ENCODE measurements at regions not wholly inside any gene's neighbourhood (a gene's known extent, or its start where the extent isn't known, plus 50 kb on each side); places are given as distances from the start of the nearest gene placed in this dataset.

- DNase-seq, result no peak
- no peak overlapping the region for H3K4me3 ChIP-seq (ENCODE audit: low read length in 2 of 2)
- H3K36me3 ChIP-seq (ENCODE audit: insufficient read depth, low read length), result no peaks in the 10 kb centered on the region
- no peaks in the 10 kb centered on the region for H3K9me3 ChIP-seq (ENCODE audit: control insufficient read depth in 1 of 2, low read length in 2 of 2)
- no peak overlapping the region for H3K27ac Mint-ChIP-seq
- CTCF ChIA-PET (ENCODE audit: partially characterized antibody), result no interaction called here
- H3K4me1 ChIP-seq (ENCODE audit: insufficient read depth, low read length), result no peaks in the 10 kb centered on the region
- POLR2A ChIA-PET (ENCODE audit: partially characterized antibody), result no interaction called here
- H3K9me3 Mint-ChIP-seq, result peaks cover 0 to 2% (median 0%) of the 10 kb centered on the region in 8 donors
- H3K4me1 Mint-ChIP-seq, result no peaks in the 10 kb centered on the region
- H3K36me3 Mint-ChIP-seq, result no peaks in the 10 kb centered on the region
- H3K27me3 Mint-ChIP-seq, result peaks cover 0 to 4% of the 10 kb centered on the region in 2 donors
- no peaks in the 10 kb centered on the region for H3K27me3 ChIP-seq (ENCODE audit: insufficient read depth, low read length)
- intact Hi-C loops (cut with micrococcal nuclease), result no loop called here
- H3K27ac ChIP-seq (ENCODE audit: low read depth, low read length), result no peak overlapping the region
- H3K4me3 Mint-ChIP-seq, result no peak overlapping the region
Observed at GRCh38 chr1:78359666-78360065, 131.1 kb upstream of the PTGFR start.

- ChIA-PET CTCF (ENCODE audit: partially characterized antibody) (no interaction called here), POLR2A (ENCODE audit: partially characterized antibody) (no interaction called here)
- no peak overlapping the region for H3K27ac ChIP-seq (ENCODE audit: low read depth, low read length)
- Mint-ChIP-seq H3K4me3 (no peak overlapping the region), H3K9me3 (peaks cover 0 to 2% (median 0%) of the 10 kb centered on the region in 8 donors), H3K36me3 (no peaks in the 10 kb centered on the region), H3K4me1 (no peaks in the 10 kb centered on the region), H3K27me3 (peaks cover 0 to 4% of the 10 kb centered on the region in 2 donors), H3K27ac (no peak overlapping the region)
- no peak overlapping the region for H3K4me3 ChIP-seq (ENCODE audit: low read length in 2 of 2)
- H3K9me3 ChIP-seq (ENCODE audit: control insufficient read depth in 1 of 2, low read length in 2 of 2), result no peaks in the 10 kb centered on the region
- no peaks in the 10 kb centered on the region for H3K4me1 ChIP-seq (ENCODE audit: insufficient read depth, low read length)
- no peaks in the 10 kb centered on the region for H3K36me3 ChIP-seq (ENCODE audit: insufficient read depth, low read length)
- H3K27me3 ChIP-seq (ENCODE audit: insufficient read depth, low read length), result no peaks in the 10 kb centered on the region
- no peak for DNase-seq
- intact Hi-C loops (cut with micrococcal nuclease), result no loop called here
Observed at GRCh38 chr1:78360584-78360983, 130.2 kb upstream of the PTGFR start.

DNA sequence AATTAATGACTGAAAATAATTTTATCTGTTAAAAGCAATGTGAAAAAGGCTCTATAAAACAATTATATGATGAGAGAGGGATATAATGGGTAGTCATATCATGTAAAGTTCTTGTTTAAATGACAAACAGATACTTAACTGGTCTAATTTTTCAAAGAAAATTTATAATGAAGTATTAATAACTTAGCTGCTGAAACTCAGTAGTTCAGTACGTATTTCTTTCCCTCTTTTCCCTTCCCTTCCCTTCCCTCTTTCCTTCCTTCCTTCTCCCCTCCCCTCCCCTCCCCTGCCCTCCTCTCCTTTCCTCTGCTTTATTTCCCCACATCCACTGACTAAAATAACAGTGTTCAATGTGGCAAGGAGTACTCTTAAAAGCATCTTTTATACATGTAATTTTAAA, 123.1 kb upstream of the PTGFR start:
- H3K9me3 Mint-ChIP-seq, result peaks cover 0 to 2% (median 0%) of the 10 kb centered on the region in 8 donors
- H3K4me1 ChIP-seq (ENCODE audit: insufficient read depth, low read length), result no peaks in the 10 kb centered on the region
- no peak overlapping the region for H3K4me3 ChIP-seq (ENCODE audit: low read length in 2 of 2)
- no peaks in the 10 kb centered on the region for H3K9me3 ChIP-seq (ENCODE audit: control insufficient read depth in 1 of 2, low read length in 2 of 2)
- H3K27ac Mint-ChIP-seq, result no peak overlapping the region
- H3K36me3 ChIP-seq (ENCODE audit: insufficient read depth, low read length), result no peaks in the 10 kb centered on the region
- DNase-seq, result no peak
- H3K27me3 ChIP-seq (ENCODE audit: insufficient read depth, low read length), result no peaks in the 10 kb centered on the region
- H3K36me3 Mint-ChIP-seq, result no peaks in the 10 kb centered on the region
- POLR2A ChIA-PET (ENCODE audit: partially characterized antibody), result no interaction called here
- H3K4me1 Mint-ChIP-seq, result no peaks in the 10 kb centered on the region
- peaks cover 0 to 3% of the 10 kb centered on the region in 2 donors for H3K27me3 Mint-ChIP-seq
- intact Hi-C loops (cut with micrococcal nuclease), result no loop called here
- no peak overlapping the region for H3K27ac ChIP-seq (ENCODE audit: low read depth, low read length)
- CTCF ChIA-PET (ENCODE audit: partially characterized antibody), result no interaction called here
- no peak overlapping the region for H3K4me3 Mint-ChIP-seq

DNA sequence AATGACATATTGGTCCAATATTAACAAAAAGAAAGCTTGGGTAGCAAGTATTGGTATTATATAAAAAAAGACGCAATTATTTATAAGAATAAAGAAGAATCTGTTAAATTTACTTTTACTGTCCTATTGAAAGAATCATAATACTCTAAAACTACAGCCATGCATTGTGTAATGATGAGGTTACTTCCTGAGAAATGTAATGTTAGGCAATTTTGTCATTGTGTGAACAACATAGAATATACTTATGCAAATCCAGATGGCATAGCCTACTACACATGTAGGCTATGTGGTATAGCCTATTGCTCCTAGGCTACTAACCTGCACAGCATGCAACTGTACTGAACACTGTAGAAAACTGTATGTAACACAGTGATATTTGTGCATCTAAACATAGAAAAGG, 121.2 kb upstream of the PTGFR start:
- Histone ChIP-seq H3K4me1 (ENCODE audit: insufficient read depth, low read length) (no peaks in the 10 kb centered on the region), H3K27ac (ENCODE audit: low read depth, low read length) (no peak overlapping the region), H3K36me3 (ENCODE audit: insufficient read depth, low read length) (no peaks in the 10 kb centered on the region), H3K4me3 (ENCODE audit: low read length in 2 of 2) (no peak overlapping the region), H3K27me3 (ENCODE audit: insufficient read depth, low read length) (no peaks in the 10 kb centered on the region), H3K9me3 (ENCODE audit: control insufficient read depth in 1 of 2, low read length in 2 of 2) (no peaks in the 10 kb centered on the region)
- H3K4me3 Mint-ChIP-seq, result no peak overlapping the region
- peaks cover 0 to 3% of the 10 kb centered on the region in 2 donors for H3K27me3 Mint-ChIP-seq
- no peaks in the 10 kb centered on the region for H3K4me1 Mint-ChIP-seq
- ChIA-PET CTCF (ENCODE audit: partially characterized antibody) (no interaction called here), POLR2A (ENCODE audit: partially characterized antibody) (no interaction called here)
- peaks cover 0 to 2% (median 0%) of the 10 kb centered on the region in 8 donors for H3K9me3 Mint-ChIP-seq
- no peaks in the 10 kb centered on the region for H3K36me3 Mint-ChIP-seq
- no peak for DNase-seq
- H3K27ac Mint-ChIP-seq, result no peak overlapping the region
- intact Hi-C loops (cut with micrococcal nuclease), result no loop called here

- no peaks in the 10 kb centered on the region for H3K4me1 ChIP-seq (ENCODE audit: insufficient read depth, low read length)
- no peaks in the 10 kb centered on the region for H3K36me3 ChIP-seq (ENCODE audit: insufficient read depth, low read length)
- H3K4me3 ChIP-seq (ENCODE audit: low read length in 2 of 2), result no peak overlapping the region
- H3K9me3 ChIP-seq (ENCODE audit: control insufficient read depth in 1 of 2, low read length in 2 of 2), result no peaks in the 10 kb centered on the region
- Mint-ChIP-seq H3K4me3 (no peak overlapping the region), H3K27ac (no peak overlapping the region), H3K4me1 (no peaks in the 10 kb centered on the region), H3K27me3 (peaks cover 0 to 3% of the 10 kb centered on the region in 2 donors), H3K9me3 (peaks cover 0 to 2% (median 0%) of the 10 kb centered on the region in 8 donors), H3K36me3 (no peaks in the 10 kb centered on the region)
- H3K27ac ChIP-seq (ENCODE audit: low read depth, low read length), result no peak overlapping the region
- intact Hi-C loops (cut with micrococcal nuclease), result no loop called here
- no peaks in the 10 kb centered on the region for H3K27me3 ChIP-seq (ENCODE audit: insufficient read depth, low read length)
- DNase-seq, result no peak
- ChIA-PET CTCF (ENCODE audit: partially characterized antibody) (no interaction called here), POLR2A (ENCODE audit: partially characterized antibody) (no interaction called here)
Observed at GRCh38 chr1:78370356-78370755, 120.4 kb upstream of the PTGFR start.

DNA sequence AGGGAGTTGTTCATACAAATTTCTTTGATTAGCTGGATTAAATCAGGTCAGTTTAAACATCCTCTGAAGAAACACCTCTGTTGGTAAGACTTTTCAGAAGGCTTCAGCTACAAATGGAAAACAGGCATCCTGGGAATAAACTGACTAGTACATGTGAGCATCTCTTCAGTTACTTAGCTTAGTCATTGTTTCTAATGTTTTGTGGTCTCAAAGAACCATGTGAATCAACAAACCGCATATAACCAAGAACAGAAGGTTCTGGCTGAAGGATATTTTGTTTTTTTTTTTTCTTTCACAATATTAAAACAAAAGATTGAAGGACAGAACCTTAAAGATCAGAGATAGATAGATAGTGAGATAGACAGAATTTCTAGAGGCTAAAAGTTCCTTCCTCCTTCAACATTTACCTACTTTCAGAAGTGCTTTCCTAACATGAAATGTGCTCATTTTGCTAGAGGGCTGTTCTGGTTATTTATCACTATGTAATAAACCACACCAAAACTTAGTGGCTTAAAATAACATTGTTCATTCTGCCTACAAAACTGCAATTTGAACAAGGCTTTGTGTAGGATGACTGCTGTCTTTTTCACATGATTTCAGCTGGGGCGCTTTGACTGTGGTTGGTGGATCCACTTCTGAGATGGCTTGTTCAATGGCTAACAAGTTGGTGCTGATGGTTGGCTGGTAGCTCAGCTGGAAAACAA, 119.8 kb upstream of the PTGFR start:
- Mint-ChIP-seq H3K4me3 (no peak overlapping the region), H3K9me3 (peaks cover 0 to 2% (median 0%) of the 10 kb centered on the region in 8 donors), H3K27me3 (peaks cover 0 to 3% of the 10 kb centered on the region in 2 donors), H3K27ac (no peak overlapping the region), H3K36me3 (no peaks in the 10 kb centered on the region), H3K4me1 (no peaks in the 10 kb centered on the region)
- ChIA-PET CTCF (ENCODE audit: partially characterized antibody) (no interaction called here), POLR2A (ENCODE audit: partially characterized antibody) (no interaction called here)
- no peaks in the 10 kb centered on the region for H3K9me3 ChIP-seq (ENCODE audit: control insufficient read depth in 1 of 2, low read length in 2 of 2)
- DNase-seq, result no peak
- no peak overlapping the region for H3K4me3 ChIP-seq (ENCODE audit: low read length in 2 of 2)
- intact Hi-C loops (cut with micrococcal nuclease), result no loop called here
- no peaks in the 10 kb centered on the region for H3K36me3 ChIP-seq (ENCODE audit: insufficient read depth, low read length)
- H3K4me1 ChIP-seq (ENCODE audit: insufficient read depth, low read length), result no peaks in the 10 kb centered on the region
- H3K27me3 ChIP-seq (ENCODE audit: insufficient read depth, low read length), result no peaks in the 10 kb centered on the region
- no peak overlapping the region for H3K27ac ChIP-seq (ENCODE audit: low read depth, low read length)

- intact Hi-C loops (cut with micrococcal nuclease), result no loop called here
- POLR2A ChIA-PET (ENCODE audit: partially characterized antibody), result no interaction called here
Observed at GRCh38 chr1:78373676-78374075, 117.1 kb upstream of the PTGFR start.

GRCh38 chr1:78375996-78376395, 114.8 kb upstream of the PTGFR start:
- H3K9me3 ChIP-seq (ENCODE audit: control insufficient read depth in 1 of 2, low read length in 2 of 2), result no peaks in the 10 kb centered on the region
- Mint-ChIP-seq H3K9me3 (no peaks in the 10 kb centered on the region), H3K36me3 (no peaks in the 10 kb centered on the region), H3K27me3 (no peaks in the 10 kb centered on the region), H3K27ac (no peak overlapping the region), H3K4me3 (no peak overlapping the region), H3K4me1 (no peaks in the 10 kb centered on the region)
- CTCF ChIA-PET (ENCODE audit: partially characterized antibody), result no interaction called here
- H3K27ac ChIP-seq (ENCODE audit: low read depth, low read length), result no peak overlapping the region
- no peaks in the 10 kb centered on the region for H3K27me3 ChIP-seq (ENCODE audit: insufficient read depth, low read length)
- intact Hi-C loops (cut with micrococcal nuclease), result no loop called here
- no peaks in the 10 kb centered on the region for H3K36me3 ChIP-seq (ENCODE audit: insufficient read depth, low read length)
- DNase-seq, result no peak
- POLR2A ChIA-PET (ENCODE audit: partially characterized antibody), result no interaction called here
- H3K4me3 ChIP-seq (ENCODE audit: low read length in 2 of 2), result no peak overlapping the region
- H3K4me1 ChIP-seq (ENCODE audit: insufficient read depth, low read length), result no peaks in the 10 kb centered on the region

More at GRCh38 chr1:78373676-78374075, 117.1 kb upstream of the PTGFR start:
- H3K27ac ChIP-seq (ENCODE audit: low read depth, low read length), result no peak overlapping the region
- no peaks in the 10 kb centered on the region for H3K9me3 ChIP-seq (ENCODE audit: control insufficient read depth in 1 of 2, low read length in 2 of 2)
- H3K4me1 ChIP-seq (ENCODE audit: insufficient read depth, low read length), result no peaks in the 10 kb centered on the region
- Mint-ChIP-seq H3K4me1 (no peaks in the 10 kb centered on the region), H3K36me3 (no peaks in the 10 kb centered on the region), H3K4me3 (no peak overlapping the region), H3K27me3 (peaks cover 0 to 1% of the 10 kb centered on the region in 2 donors), H3K9me3 (no peaks in the 10 kb centered on the region), H3K27ac (no peak overlapping the region)
- H3K36me3 ChIP-seq (ENCODE audit: insufficient read depth, low read length), result no peaks in the 10 kb centered on the region
- CTCF ChIA-PET (ENCODE audit: partially characterized antibody), result no interaction called here
- H3K4me3 ChIP-seq (ENCODE audit: low read length in 2 of 2), result no peak overlapping the region
- no peak for DNase-seq
- no peaks in the 10 kb centered on the region for H3K27me3 ChIP-seq (ENCODE audit: insufficient read depth, low read length)
